Parathyroid adenoma (tissue), 2 donors: ENCODE measurements at regions not wholly inside any gene's neighbourhood (a gene's known extent, or its start where the extent isn't known, plus 50 kb on each side); places are given as distances from the start of the nearest gene placed in this dataset.

Experiments used
- H2AFZ ChIP-seq: fragments of 300-600 bp; sonication (generic); one replicate; pipeline ENCODE4 v1.7.0; 2017; ENCODE audit warnings: antibody characterized with exemption, mild to moderate bottlenecking
- H3K27ac ChIP-seq: fragments of 300-600 bp; sonication (generic); one replicate; pipeline ENCODE4 v1.7.0; 2017
- H3K27me3 ChIP-seq: fragments of 300-600 bp; sonication (generic); one replicate; pipeline ENCODE4 v1.7.0; 2017; ENCODE audit warnings: low read length; ENCODE audit not compliant: control insufficient read depth, insufficient read depth
- H3K36me3 ChIP-seq: fragments of 300-600 bp; sonication (generic); one replicate; pipeline ENCODE4 v1.7.0; 2017; ENCODE audit warnings: low read length; ENCODE audit not compliant: control insufficient read depth, insufficient read depth
- H3K4me1 ChIP-seq: fragments of 300-600 bp; sonication (generic); one replicate; pipeline ENCODE4 v1.7.0; 2017; ENCODE audit warnings: control low read depth
- H3K4me2 ChIP-seq: fragments of 300-600 bp; sonication (generic); one replicate; pipeline ENCODE4 v1.7.0; 2017; ENCODE audit warnings: low read length
- H3K4me3 ChIP-seq: fragments of 300-600 bp; sonication (generic); one replicate; pipeline ENCODE4 v1.7.0; 2017; ENCODE audit warnings: low read depth, low read length
- H3K79me2 ChIP-seq: fragments of 300-600 bp; sonication (generic); one replicate; pipeline ENCODE4 v1.7.0; 2017; ENCODE audit warnings: control low read depth
- H3K9ac ChIP-seq: fragments of 300-600 bp; sonication (generic); one replicate; pipeline ENCODE4 v1.7.0; 2017; ENCODE audit warnings: mild to moderate bottlenecking
- H3K9me3 ChIP-seq: fragments of 300-600 bp; sonication (generic); one replicate; pipeline ENCODE4 v1.7.0; 2017; ENCODE audit warnings: low read length; ENCODE audit not compliant: control insufficient read depth
- TF ChIP-seq, protein P1 (sequence below): fragments of 300-600 bp; sonication (generic); IDR thresholded peaks from one replicate; pipeline ENCODE4 v1.7.0; 2017; ENCODE audit warnings: antibody characterized with exemption, mild to moderate bottlenecking
- donor health status: primary hyperparathyroidism.

DNA sequence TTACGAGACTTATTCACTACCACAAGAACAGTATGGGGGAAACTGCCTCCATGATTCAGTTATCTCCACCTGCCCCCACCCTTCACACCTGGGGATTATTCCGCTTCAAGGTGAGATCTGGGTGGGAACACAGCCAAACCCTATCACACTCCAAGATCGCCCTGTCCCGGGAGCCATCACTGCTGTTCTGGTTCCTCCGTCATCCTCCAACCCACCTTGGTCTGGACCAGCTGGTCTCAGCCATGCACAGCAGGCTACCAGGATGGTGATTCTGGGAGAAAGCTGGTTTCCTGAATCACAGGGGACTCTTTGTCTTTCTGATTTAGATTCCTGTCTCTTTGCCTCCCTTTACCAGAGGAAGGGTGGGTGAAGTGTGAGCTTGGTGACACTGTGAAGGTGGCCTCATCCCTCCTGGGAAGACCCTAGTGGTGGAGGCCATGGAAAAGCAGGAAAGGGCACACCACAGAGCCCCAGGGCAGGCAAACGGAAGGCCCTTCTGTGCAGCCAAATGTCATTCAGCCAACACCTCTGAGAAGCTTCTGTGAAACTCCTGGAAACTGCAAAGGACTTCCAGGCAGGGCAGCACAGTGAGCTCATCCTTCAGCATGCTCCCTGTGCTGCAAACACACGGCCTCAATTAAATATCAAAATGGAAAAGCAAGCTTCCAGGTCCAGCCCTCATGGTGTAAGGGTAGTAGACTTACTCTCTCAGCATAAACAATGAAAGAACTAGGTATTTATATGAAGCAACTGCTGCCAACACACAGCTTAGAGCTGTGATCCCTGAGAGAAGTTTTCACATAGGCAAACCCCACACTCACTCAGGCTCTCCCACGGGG lies 169.8 kb downstream of the ANKRD60 start:
- no peak overlapping the region for H3K4me2 ChIP-seq
- no peaks in the 10 kb centered on the region for H3K36me3 ChIP-seq
- H3K27me3 ChIP-seq: no peaks in the 10 kb centered on the region
- H3K9me3 ChIP-seq: no peaks in the 10 kb centered on the region
- TF ChIP-seq, protein P1, sequence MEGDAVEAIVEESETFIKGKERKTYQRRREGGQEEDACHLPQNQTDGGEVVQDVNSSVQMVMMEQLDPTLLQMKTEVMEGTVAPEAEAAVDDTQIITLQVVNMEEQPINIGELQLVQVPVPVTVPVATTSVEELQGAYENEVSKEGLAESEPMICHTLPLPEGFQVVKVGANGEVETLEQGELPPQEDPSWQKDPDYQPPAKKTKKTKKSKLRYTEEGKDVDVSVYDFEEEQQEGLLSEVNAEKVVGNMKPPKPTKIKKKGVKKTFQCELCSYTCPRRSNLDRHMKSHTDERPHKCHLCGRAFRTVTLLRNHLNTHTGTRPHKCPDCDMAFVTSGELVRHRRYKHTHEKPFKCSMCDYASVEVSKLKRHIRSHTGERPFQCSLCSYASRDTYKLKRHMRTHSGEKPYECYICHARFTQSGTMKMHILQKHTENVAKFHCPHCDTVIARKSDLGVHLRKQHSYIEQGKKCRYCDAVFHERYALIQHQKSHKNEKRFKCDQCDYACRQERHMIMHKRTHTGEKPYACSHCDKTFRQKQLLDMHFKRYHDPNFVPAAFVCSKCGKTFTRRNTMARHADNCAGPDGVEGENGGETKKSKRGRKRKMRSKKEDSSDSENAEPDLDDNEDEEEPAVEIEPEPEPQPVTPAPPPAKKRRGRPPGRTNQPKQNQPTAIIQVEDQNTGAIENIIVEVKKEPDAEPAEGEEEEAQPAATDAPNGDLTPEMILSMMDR: no peak
- H3K9ac ChIP-seq: no peak overlapping the region
- no peak overlapping the region for H3K27ac ChIP-seq
- H3K4me3 ChIP-seq: no peak overlapping the region
- H2AFZ ChIP-seq: no peak overlapping the region
- H3K4me1 ChIP-seq: peaks cover 2% of the 10 kb centered on the region
- H3K79me2 ChIP-seq: no peaks in the 10 kb centered on the region

DNA sequence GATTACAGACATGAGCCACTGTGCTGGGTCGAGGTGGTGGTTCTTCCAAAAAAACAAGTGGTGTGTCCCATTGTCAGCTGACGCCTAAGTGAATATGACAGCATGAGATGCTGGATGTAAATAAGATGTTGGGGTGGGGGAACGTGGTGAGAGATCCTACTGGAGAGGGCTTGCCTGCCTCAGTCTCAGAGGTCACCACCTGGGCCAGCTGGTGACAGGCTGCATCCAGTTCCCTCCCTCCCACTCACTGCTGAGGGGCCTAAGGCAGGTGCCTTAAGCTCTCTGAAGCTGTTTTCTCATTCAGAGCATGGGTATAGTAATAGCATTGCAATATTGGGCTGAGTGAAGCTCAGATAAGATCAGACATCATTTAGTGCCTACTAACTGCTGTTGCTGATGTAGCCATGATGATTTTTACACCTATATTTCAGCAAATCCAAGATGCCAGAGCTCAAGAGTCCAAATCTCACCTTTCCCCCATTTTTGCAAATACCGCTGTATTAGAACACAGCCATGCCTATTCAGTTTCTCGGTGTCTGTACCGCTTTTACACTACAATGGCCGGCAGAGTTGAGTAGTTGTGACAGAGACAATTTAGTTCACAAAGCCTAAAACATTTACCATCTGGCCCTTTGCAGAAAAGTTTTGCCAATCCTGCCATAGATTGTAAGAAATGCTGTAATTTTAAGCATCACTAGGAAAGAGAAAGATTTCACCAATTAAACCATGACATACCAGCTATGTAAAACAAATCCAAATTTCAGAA lies 171.3 kb downstream of the ANKRD60 start:
- Histone ChIP-seq H2AFZ (no peak overlapping the region), H3K4me2 (no peak overlapping the region), H3K9me3 (no peaks in the 10 kb centered on the region), H3K36me3 (no peaks in the 10 kb centered on the region), H3K4me1 (peaks cover 2% of the 10 kb centered on the region), H3K79me2 (no peaks in the 10 kb centered on the region), H3K27ac (no peak overlapping the region), H3K9ac (no peak overlapping the region), H3K27me3 (no peaks in the 10 kb centered on the region), H3K4me3 (no peak overlapping the region)
- TF ChIP-seq, protein P1: no peak

DNA sequence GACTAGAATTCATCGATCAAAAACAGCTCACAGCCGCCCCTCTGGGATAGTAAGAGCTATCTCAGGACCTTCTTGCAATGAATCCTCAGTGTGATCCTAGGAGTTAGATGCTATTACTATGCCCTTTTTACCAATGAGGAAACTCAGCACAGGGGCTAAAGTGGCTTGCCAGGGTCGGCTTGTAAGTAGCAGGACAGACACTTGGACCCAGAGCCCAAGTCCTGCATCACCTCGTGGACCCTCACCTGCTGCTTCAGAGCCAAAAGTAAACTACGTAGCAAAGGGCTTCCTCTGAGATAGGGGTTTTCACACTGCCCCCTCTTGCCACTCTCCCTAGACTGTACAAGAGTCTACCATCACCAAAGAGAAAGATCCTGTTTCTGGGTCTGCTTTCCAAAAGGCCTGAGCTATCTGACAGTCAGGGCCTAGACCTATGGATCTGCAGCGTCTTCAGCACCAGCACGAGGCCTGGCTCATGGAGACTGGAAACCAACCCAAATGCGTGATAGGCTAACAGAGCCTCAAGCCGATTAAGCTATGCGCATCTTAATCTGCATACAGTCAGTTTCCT lies 172.3 kb downstream of the ANKRD60 start:
- H3K9me3 ChIP-seq: no peaks in the 10 kb centered on the region
- no peaks in the 10 kb centered on the region for H3K79me2 ChIP-seq
- no peaks in the 10 kb centered on the region for H3K36me3 ChIP-seq
- TF ChIP-seq, protein P1: no peak
- H3K4me2 ChIP-seq: no peak overlapping the region
- H3K27me3 ChIP-seq: no peaks in the 10 kb centered on the region
- H3K9ac ChIP-seq: no peak overlapping the region
- no peak overlapping the region for H3K4me3 ChIP-seq
- no peak overlapping the region for H2AFZ ChIP-seq
- H3K27ac ChIP-seq: no peak overlapping the region
- peaks cover 2% of the 10 kb centered on the region for H3K4me1 ChIP-seq

DNA sequence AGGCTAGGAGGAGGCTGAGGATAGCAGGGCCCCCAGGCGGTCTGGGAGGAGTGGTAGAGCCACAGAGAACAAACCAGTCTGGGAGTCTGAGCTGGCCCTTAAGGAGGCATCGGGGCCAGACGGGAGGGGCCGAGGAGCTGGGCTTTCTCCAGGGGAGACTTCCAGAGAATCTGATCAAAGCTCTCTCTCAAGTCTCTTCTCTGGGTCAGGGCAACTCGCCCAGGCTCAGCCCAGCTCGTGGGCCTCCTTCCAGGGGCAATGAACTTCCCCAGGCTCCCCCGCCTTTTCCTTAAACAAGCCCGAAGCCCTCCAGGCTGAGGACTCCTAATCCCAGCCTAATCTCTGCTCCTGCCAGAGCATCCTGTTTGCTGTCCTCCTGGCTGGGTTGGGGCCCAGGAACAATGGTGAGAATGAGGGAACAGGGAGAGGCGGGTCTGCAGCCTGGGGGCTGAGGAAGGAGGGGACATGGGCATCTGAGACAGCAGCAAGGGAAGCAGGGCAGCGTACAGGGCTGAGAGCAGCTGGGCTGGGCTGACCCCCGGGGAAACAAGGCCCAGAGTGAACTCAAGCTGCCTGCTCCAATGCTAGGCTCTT lies 173.6 kb downstream of the ANKRD60 start:
- H3K4me2 ChIP-seq: no peak overlapping the region
- no peak overlapping the region for H3K27ac ChIP-seq
- no peaks in the 10 kb centered on the region for H3K27me3 ChIP-seq
- no peaks in the 10 kb centered on the region for H3K79me2 ChIP-seq
- peak overlapping the region; percentile 56 for H2AFZ ChIP-seq
- no peaks in the 10 kb centered on the region for H3K9me3 ChIP-seq
- TF ChIP-seq, protein P1: no peak
- H3K36me3 ChIP-seq: no peaks in the 10 kb centered on the region
- H3K4me1 ChIP-seq: peaks cover 2% of the 10 kb centered on the region
- no peak overlapping the region for H3K4me3 ChIP-seq
- no peak overlapping the region for H3K9ac ChIP-seq
